GM18517 (cell line): ENCODE measurements at regions not wholly inside any gene's neighbourhood (a gene's known extent, or its start where the extent isn't known, plus 50 kb on each side); places are given as distances from the start of the nearest gene placed in this dataset.

Experiments
- ATAC-seq: cut with Tn5 transposase; IDR thresholded peaks from one replicate; pipeline ENCODE4 v1.9.1; 2021; ENCODE audit warnings: mild to moderate bottlenecking, moderate library complexity; ENCODE audit not compliant: unreplicated experiment

- no peak for ATAC-seq
Measured at GRCh38 chr13:22369840-22370239, 699.0 kb downstream of the FGF9 start.

GRCh38 chr13:22372261-22372660 is 701.4 kb downstream of the FGF9 start:
- ATAC-seq: no peak

GRCh38 chr13:22375151-22375550 is 704.3 kb downstream of the FGF9 start:
- no peak for ATAC-seq

- ATAC-seq: no peak
Measured at GRCh38 chr13:22387899-22388298, 717.0 kb downstream of the FGF9 start.

- ATAC-seq: no peak
Measured at GRCh38 chr13:22399801-22400420, 729.0 kb downstream of the FGF9 start.

GRCh38 chr13:22402682-22403081 is 731.8 kb downstream of the FGF9 start:
- no peak for ATAC-seq

GRCh38 chr13:22403144-22403543 is 732.3 kb downstream of the FGF9 start:
- no peak for ATAC-seq

GRCh38 chr13:22405891-22406290 is 735.0 kb downstream of the FGF9 start:
- ATAC-seq: no peak

- ATAC-seq: no peak
Measured at GRCh38 chr13:22412452-22412851, 741.6 kb downstream of the FGF9 start.

- no peak for ATAC-seq
Measured at GRCh38 chr13:22422023-22422422, 751.1 kb downstream of the FGF9 start.

- ATAC-seq: no peak
Measured at GRCh38 chr13:22422712-22423111, 751.8 kb downstream of the FGF9 start.

GRCh38 chr13:22423261-22423660 is 752.4 kb downstream of the FGF9 start:
- ATAC-seq: no peak

GRCh38 chr13:22425087-22425486 is 754.2 kb downstream of the FGF9 start:
- ATAC-seq: no peak

- ATAC-seq: no peak
Measured at GRCh38 chr13:22427066-22427465, 753.7 kb upstream of the SGCG start.

GRCh38 chr13:22427783-22428182 is 753.0 kb upstream of the SGCG start:
- ATAC-seq: no peak

- no peak for ATAC-seq
Measured at GRCh38 chr13:22428188-22428828, 752.5 kb upstream of the SGCG start.

- ATAC-seq: no peak
Measured at GRCh38 chr13:22432690-22433089, 748.1 kb upstream of the SGCG start.

- ATAC-seq: no peak
Measured at GRCh38 chr13:22447132-22447886, 733.5 kb upstream of the SGCG start.

- ATAC-seq: no peak
Measured at GRCh38 chr13:22449251-22449650, 731.5 kb upstream of the SGCG start.

GRCh38 chr13:22451327-22451741 is 729.4 kb upstream of the SGCG start:
- ATAC-seq: no peak

GRCh38 chr13:22454586-22454985 is 726.2 kb upstream of the SGCG start:
- ATAC-seq: no peak

GRCh38 chr13:22455036-22455435 is 725.7 kb upstream of the SGCG start:
- no peak for ATAC-seq
